Loucy (cell line): ENCODE measurements at regions not wholly inside any gene's neighbourhood (a gene's known extent, or its start where the extent isn't known, plus 50 kb on each side); places are given as distances from the start of the nearest gene placed in this dataset.

Source experiments
- EZH2phosphoT487 ChIP-seq: fragments of 200-600 bp; IDR thresholded peaks from 2 replicates; pipeline ENCODE4 v1.6.1; 2018; ENCODE audit warnings: antibody characterized with exemption, mild to moderate bottlenecking, moderate library complexity, borderline replicate concordance
- TF ChIP-seq, protein P1 (sequence below): fragments of 200-600 bp; sonication (generic); conservative IDR thresholded peaks from 2 replicates; pipeline ENCODE4 v1.5.1; 2014; ENCODE audit warnings: mild to moderate bottlenecking, antibody characterized with exemption, low read length

DNA sequence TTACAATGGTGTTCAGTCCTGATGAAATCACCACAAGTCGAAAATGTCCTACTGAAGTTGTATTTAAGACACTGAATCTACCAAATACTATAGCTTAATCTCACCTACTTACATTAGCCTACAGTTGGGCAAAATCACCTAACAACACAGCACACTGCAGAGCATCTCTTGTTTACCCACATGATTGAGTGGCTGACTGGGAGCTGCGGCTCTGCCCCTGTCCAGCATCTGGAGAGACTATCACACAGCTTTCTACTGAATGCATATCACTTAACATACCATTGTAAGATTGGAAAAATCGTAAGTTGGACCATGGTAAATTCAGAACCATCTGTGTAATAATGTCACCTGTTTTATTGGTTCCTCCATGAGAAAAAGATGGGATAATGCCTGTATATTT, 1083.2 kb upstream of the PCDH7 start:
- TF ChIP-seq, protein P1, sequence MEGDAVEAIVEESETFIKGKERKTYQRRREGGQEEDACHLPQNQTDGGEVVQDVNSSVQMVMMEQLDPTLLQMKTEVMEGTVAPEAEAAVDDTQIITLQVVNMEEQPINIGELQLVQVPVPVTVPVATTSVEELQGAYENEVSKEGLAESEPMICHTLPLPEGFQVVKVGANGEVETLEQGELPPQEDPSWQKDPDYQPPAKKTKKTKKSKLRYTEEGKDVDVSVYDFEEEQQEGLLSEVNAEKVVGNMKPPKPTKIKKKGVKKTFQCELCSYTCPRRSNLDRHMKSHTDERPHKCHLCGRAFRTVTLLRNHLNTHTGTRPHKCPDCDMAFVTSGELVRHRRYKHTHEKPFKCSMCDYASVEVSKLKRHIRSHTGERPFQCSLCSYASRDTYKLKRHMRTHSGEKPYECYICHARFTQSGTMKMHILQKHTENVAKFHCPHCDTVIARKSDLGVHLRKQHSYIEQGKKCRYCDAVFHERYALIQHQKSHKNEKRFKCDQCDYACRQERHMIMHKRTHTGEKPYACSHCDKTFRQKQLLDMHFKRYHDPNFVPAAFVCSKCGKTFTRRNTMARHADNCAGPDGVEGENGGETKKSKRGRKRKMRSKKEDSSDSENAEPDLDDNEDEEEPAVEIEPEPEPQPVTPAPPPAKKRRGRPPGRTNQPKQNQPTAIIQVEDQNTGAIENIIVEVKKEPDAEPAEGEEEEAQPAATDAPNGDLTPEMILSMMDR, result no peak
- TF ChIP-seq EZH2phosphoT487, result no peak
